Retina (tissue), 1 donor: ENCODE measurements at regions not wholly inside any gene's neighbourhood (a gene's known extent, or its start where the extent isn't known, plus 50 kb on each side); places are given as distances from the start of the nearest gene placed in this dataset.

ENCODE experiments used
- DNase-seq: peaks from one replicate; pipeline ENCODE4 v3.0.0-alpha.2; 2016

GRCh38 chr3:83076041-83076440, 1314.6 kb upstream of the GBE1 start:
- no peak for DNase-seq

- no peak for DNase-seq
Observed at GRCh38 chr3:83074485-83074884, 1313.0 kb upstream of the GBE1 start.

- DNase-seq = no peak
Observed at GRCh38 chr3:83065851-83066460, 1304.5 kb upstream of the GBE1 start.

- no peak for DNase-seq
Observed at GRCh38 chr3:83063446-83063845, 1302.0 kb upstream of the GBE1 start.

- DNase-seq = no peak
Observed at GRCh38 chr3:83048556-83048955, 1287.1 kb upstream of the GBE1 start.

- no peak for DNase-seq
Observed at GRCh38 chr3:83039422-83039821, 1278.0 kb upstream of the GBE1 start.

GRCh38 chr3:83035704-83036010, 1274.2 kb upstream of the GBE1 start:
- DNase-seq = no peak

GRCh38 chr3:83034806-83035703, 1273.6 kb upstream of the GBE1 start:
- DNase-seq = no peak

GRCh38 chr3:83033133-83033532, 1271.7 kb upstream of the GBE1 start:
- DNase-seq = no peak

GRCh38 chr3:83023086-83023485, 1261.6 kb upstream of the GBE1 start:
- no peak for DNase-seq

GRCh38 chr3:83011481-83011880, 1250.0 kb upstream of the GBE1 start:
- no peak for DNase-seq

- no peak for DNase-seq
Observed at GRCh38 chr3:83003917-83004316, 1242.5 kb upstream of the GBE1 start.

GRCh38 chr3:83002869-83003445, 1241.5 kb upstream of the GBE1 start:
- no peak for DNase-seq

- no peak for DNase-seq
Observed at GRCh38 chr3:82999777-83000176, 1238.3 kb upstream of the GBE1 start.

- no peak for DNase-seq
Observed at GRCh38 chr3:82978368-82978767, 1216.9 kb upstream of the GBE1 start.

- no peak for DNase-seq
Observed at GRCh38 chr3:82977871-82978270, 1216.4 kb upstream of the GBE1 start.

- DNase-seq = no peak
Observed at GRCh38 chr3:82973791-82974190, 1212.3 kb upstream of the GBE1 start.

GRCh38 chr3:82960379-82960778, 1198.9 kb upstream of the GBE1 start:
- no peak for DNase-seq

GRCh38 chr3:82957696-82958095, 1196.3 kb upstream of the GBE1 start:
- DNase-seq = no peak

- no peak for DNase-seq
Observed at GRCh38 chr3:82957079-82957478, 1195.6 kb upstream of the GBE1 start.

GRCh38 chr3:82954486-82954885, 1193.0 kb upstream of the GBE1 start:
- no peak for DNase-seq

GRCh38 chr3:82942041-82942440, 1180.6 kb upstream of the GBE1 start:
- DNase-seq = no peak

- DNase-seq = no peak
Observed at GRCh38 chr3:82940124-82940523, 1178.7 kb upstream of the GBE1 start.

GRCh38 chr3:82939491-82940097, 1178.1 kb upstream of the GBE1 start:
- DNase-seq = no peak
